SK-N-MC (cell line): ENCODE measurements at regions not wholly inside any gene's neighbourhood (a gene's known extent, or its start where the extent isn't known, plus 50 kb on each side); places are given as distances from the start of the nearest gene placed in this dataset.

Experiments used
- EZH2 ChIP-seq: fragments of 200-600 bp; sonication (generic); IDR thresholded peaks from one replicate; pipeline ENCODE4 v1.6.1; 2017; ENCODE audit warnings: antibody characterized with exemption
- FOXP2 ChIP-seq: optimal IDR thresholded peaks from 2 replicates; pipeline ENCODE3; 2011; ENCODE audit warnings: mild to moderate bottlenecking, moderate library complexity; ENCODE audit not compliant: insufficient read depth; ENCODE audit errors: extremely low read length, control extremely low read depth
- POLR2AphosphoS5 ChIP-seq: IDR thresholded peaks from 2 replicates; pipeline ENCODE4 v1.6.1; 2012; ENCODE audit warnings: mild to moderate bottlenecking, low read depth, low read length, borderline replicate concordance

DNA sequence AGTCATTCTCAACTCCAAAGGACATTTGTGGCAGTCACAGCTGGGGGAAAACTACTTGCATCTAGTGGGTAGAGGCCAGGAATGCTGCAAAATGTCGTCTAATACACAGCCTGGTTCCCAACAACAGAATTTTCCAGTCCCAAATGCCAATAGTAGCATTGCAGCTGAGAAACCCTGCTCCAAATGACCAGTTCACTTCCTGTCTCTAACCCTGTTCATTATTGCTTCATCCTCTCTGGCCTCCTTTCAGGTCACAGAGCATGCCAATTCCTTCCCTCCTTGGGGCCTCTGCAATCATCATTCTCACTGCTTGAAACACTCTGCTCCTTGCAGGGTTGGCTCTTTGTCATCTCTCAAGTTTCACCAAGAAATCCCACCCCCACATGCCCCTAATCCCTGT lies 139.1 kb downstream of the IRS1 start:
- TF ChIP-seq POLR2AphosphoS5 (no peak), EZH2 (no peak), FOXP2 (no peak)
